ENCODE measurements at regions not wholly inside any gene's neighbourhood (a gene's known extent, or its start where the extent isn't known, plus 50 kb on each side); places are given as distances from the start of the nearest gene placed in this dataset.

GRCh38 chr2:45172142-45172541, 162.9 kb upstream of the SIX2 start:
- no peak for DNase-seq (ENCODE audit: low read depth)
- TF ChIP-seq POLR2A (IDR thresholded peaks at IDR 0.05; ENCODE audit: extremely low read depth, insufficient read length) (no peak), CTCF (IDR thresholded peaks at IDR 0.05; ENCODE audit: low read depth, low read length) (no peak), MAX (IDR thresholded peaks at IDR 0.05; ENCODE audit: low read depth, low read length) (no peak), MYC (IDR thresholded peaks at IDR 0.05; ENCODE audit: low read depth, low read length) (no peak)
- no peak overlapping the region for H3K4me3 ChIP-seq (ENCODE audit: low read depth, low read length)

GRCh38 chr2:45171136-45171501, 161.9 kb upstream of the SIX2 start:
- DNase-seq (ENCODE audit: low read depth), result no peak
- TF ChIP-seq MYC (IDR thresholded peaks at IDR 0.05; ENCODE audit: low read depth, low read length) (no peak), MAX (IDR thresholded peaks at IDR 0.05; ENCODE audit: low read depth, low read length) (no peak), POLR2A (IDR thresholded peaks at IDR 0.05; ENCODE audit: extremely low read depth, insufficient read length) (no peak), CTCF (IDR thresholded peaks at IDR 0.05; ENCODE audit: low read depth, low read length) (no peak)
- H3K4me3 ChIP-seq (ENCODE audit: low read depth, low read length), result no peak overlapping the region

GRCh38 chr2:45170191-45171135, 161.2 kb upstream of the SIX2 start:
- no peak overlapping the region for H3K4me3 ChIP-seq (ENCODE audit: low read depth, low read length)
- peak; percentile 9 for DNase-seq (ENCODE audit: low read depth)
- TF ChIP-seq MYC (IDR thresholded peaks at IDR 0.05; ENCODE audit: low read depth, low read length) (no peak), MAX (IDR thresholded peaks at IDR 0.05; ENCODE audit: low read depth, low read length) (no peak), CTCF (IDR thresholded peaks at IDR 0.05; ENCODE audit: low read depth, low read length) (no peak), POLR2A (IDR thresholded peaks at IDR 0.05; ENCODE audit: extremely low read depth, insufficient read length) (no peak)

DNA sequence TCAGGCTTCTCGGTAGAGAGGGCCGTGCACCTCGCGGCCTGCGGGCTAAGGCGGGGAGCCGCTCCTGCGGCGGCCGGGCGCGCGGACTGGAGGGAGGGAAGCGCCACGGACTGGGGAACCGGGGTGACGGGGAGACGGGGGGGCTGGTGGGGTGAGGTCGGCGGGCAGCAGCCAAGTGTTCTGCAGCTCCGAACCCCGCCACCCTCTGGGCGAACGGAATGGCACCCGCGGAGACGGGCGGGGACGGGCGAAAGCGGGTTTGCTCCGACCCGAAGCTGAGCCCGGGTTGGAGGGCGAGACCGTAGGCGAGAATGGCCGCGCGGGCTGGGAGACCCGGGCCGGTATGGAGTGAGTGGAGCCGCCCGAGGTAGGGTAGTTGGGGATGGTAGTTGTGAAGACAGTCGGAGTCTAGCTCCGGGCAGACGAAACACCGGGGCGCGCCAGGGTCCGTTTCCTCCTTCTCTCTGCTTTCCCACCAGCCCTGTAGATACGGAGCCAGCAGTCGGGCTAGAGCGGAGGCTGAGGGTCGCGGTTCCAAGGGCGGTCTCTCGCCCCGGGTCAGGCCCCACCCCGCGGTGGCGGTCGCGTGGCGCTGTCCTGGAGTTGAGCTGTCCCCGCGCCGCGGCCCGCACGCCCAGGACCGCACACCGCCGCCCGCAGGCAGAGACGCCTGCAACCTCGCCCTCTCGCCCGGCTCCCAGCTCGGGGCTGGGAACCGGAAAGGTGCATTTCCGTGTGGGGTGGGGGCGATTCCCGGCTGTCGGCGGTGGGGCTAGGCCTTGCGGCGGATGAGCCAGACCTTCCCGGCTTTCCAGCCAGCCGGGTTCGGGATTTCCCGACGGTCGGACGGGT, 160.3 kb upstream of the SIX2 start:
- H3K4me3 ChIP-seq (ENCODE audit: low read depth, low read length), result peak overlapping the region; percentile 52
- TF ChIP-seq POLR2A (IDR thresholded peaks at IDR 0.05; ENCODE audit: extremely low read depth, insufficient read length) (no peak), MAX (IDR thresholded peaks at IDR 0.05; ENCODE audit: low read depth, low read length) (no peak), MYC (IDR thresholded peaks at IDR 0.05; ENCODE audit: low read depth, low read length) (no peak), CTCF (IDR thresholded peaks at IDR 0.05; ENCODE audit: low read depth, low read length) (no peak)
- DNase-seq (ENCODE audit: low read depth), result peak; percentile 65

- peak overlapping the region; percentile 52 for H3K4me3 ChIP-seq (ENCODE audit: low read depth, low read length)
- peak; percentile 71 for DNase-seq (ENCODE audit: low read depth)
- TF ChIP-seq POLR2A (IDR thresholded peaks at IDR 0.05; ENCODE audit: extremely low read depth, insufficient read length) (no peak), CTCF (IDR thresholded peaks at IDR 0.05; ENCODE audit: low read depth, low read length) (no peak), MYC (IDR thresholded peaks at IDR 0.05; ENCODE audit: low read depth, low read length) (no peak), MAX (IDR thresholded peaks at IDR 0.05; ENCODE audit: low read depth, low read length) (no peak)
These were observed 159.6 kb upstream of the SIX2 start for GRCh38 chr2:45168711-45169338.

All from NB4 (cell line).